IMR-90 (cell line): ENCODE measurements at regions not wholly inside any gene's neighbourhood (a gene's known extent, or its start where the extent isn't known, plus 50 kb on each side); places are given as distances from the start of the nearest gene placed in this dataset.

Experiments used
- ATAC-seq: fragments of 200-7000 bp; cut with Tn5 transposase; 2 replicates; pipeline ENCODE4 v1.9.1; 2020; ENCODE audit warnings: low read depth, mild to moderate bottlenecking, moderate library complexity
- BruUV-seq: library from RNA; stranded (reverse); fragments of 400-500 nt; replicated peaks from 2 replicates; lab custom pipeline; 2021; lab: Mats Ljungman, UMichigan
- CTCF ChIA-PET: fragments of 300-600 bp; formaldehyde crosslinking; extraction: SDS; loops from one replicate; lab custom pipeline; 2021; ENCODE audit warnings: antibody characterized with exemption; lab: Yijun Ruan, JAX
- POLR2A ChIA-PET: fragments of 300-600 bp; sonication (Branson Sonifier 250); formaldehyde crosslinking; loops from one replicate; lab custom pipeline; 2022; ENCODE audit warnings: antibody characterized with exemption; ENCODE audit not compliant: unreplicated experiment; lab: Charles Lee
- DNase-seq: peaks from one replicate; pipeline ENCODE4 v3.0.0; 2013
- H2AFZ ChIP-seq: replicated peaks from 2 replicates; pipeline ENCODE3; 2013; ENCODE audit warnings: low read length, mild to moderate bottlenecking; ENCODE audit not compliant: poor library complexity
- H2AK5ac ChIP-seq: 2 replicates; pipeline ENCODE4 v1.6.1; 2013; ENCODE audit warnings: low read depth, low read length, inconsistent platforms
- H2AK9ac ChIP-seq: replicated peaks from 2 replicates; pipeline ENCODE3; 2013; ENCODE audit warnings: mild to moderate bottlenecking, low read depth, low read length, moderate library complexity; ENCODE audit not compliant: poor library complexity
- H2BK120ac ChIP-seq: 2 replicates; pipeline ENCODE4 v1.6.1; 2013; ENCODE audit warnings: low read depth, low read length, inconsistent platforms
- H2BK15ac ChIP-seq: 3 replicates; pipeline ENCODE4 v1.6.1; 2013; ENCODE audit warnings: low read depth, low read length, inconsistent platforms
- H2BK20ac ChIP-seq: 2 replicates; pipeline ENCODE4 v1.6.1; 2013; ENCODE audit warnings: low read depth, mild to moderate bottlenecking, inconsistent platforms, low read length, moderate library complexity
- H2BK5ac ChIP-seq: 2 replicates; pipeline ENCODE4 v1.6.1; 2013; ENCODE audit warnings: mild to moderate bottlenecking, low read depth, low read length, inconsistent platforms; ENCODE audit not compliant: poor library complexity, severe bottlenecking
- H3K14ac ChIP-seq: replicated peaks from 2 replicates; pipeline ENCODE4 v1.6.1; 2013; ENCODE audit warnings: low read depth, low read length, inconsistent platforms
- H3K18ac ChIP-seq: 2 replicates; pipeline ENCODE4 v1.6.1; 2013; ENCODE audit warnings: low read depth, low read length, control low read depth
- H3K23ac ChIP-seq: 2 replicates; pipeline ENCODE4 v1.6.1; 2013; ENCODE audit warnings: low read depth, low read length, inconsistent platforms
- H3K27ac ChIP-seq: 2 replicates; pipeline ENCODE4 v1.5.1; 2013; ENCODE audit warnings: mild to moderate bottlenecking, control low read depth, low read length; ENCODE audit not compliant: insufficient read depth
- H3K27me3 ChIP-seq: 2 replicates; pipeline ENCODE4 v1.6.1; 2013; ENCODE audit warnings: low read length; ENCODE audit not compliant: control insufficient read depth, insufficient read depth
- H3K36me3 ChIP-seq: 2 replicates; pipeline ENCODE4 v1.6.1; 2013; ENCODE audit warnings: low read length, mixed read lengths; ENCODE audit not compliant: control insufficient read depth, insufficient read depth
- H3K4ac ChIP-seq: 2 replicates; pipeline ENCODE4 v1.6.1; 2013; ENCODE audit warnings: low read depth, low read length, inconsistent platforms
- H3K4me1 ChIP-seq: 2 replicates; pipeline ENCODE4 v1.6.1; 2013; ENCODE audit warnings: low read length, mixed read lengths; ENCODE audit not compliant: control insufficient read depth, insufficient read depth
- H3K4me2 ChIP-seq: 2 replicates; pipeline ENCODE4 v1.6.1; 2013; ENCODE audit warnings: low read depth, mild to moderate bottlenecking, control low read depth, low read length, moderate library complexity
- H3K4me3 ChIP-seq: 2 replicates; pipeline ENCODE4 v1.5.1; 2013; ENCODE audit warnings: low read depth, mild to moderate bottlenecking, control low read depth, low read length, moderate library complexity; ENCODE audit not compliant: insufficient read depth
- H3K56ac ChIP-seq: 2 replicates; pipeline ENCODE4 v1.6.1; 2013; ENCODE audit warnings: low read length, inconsistent platforms; ENCODE audit not compliant: insufficient read depth; ENCODE audit errors: extremely low read depth
- H3K79me1 ChIP-seq, 2 experiments: 2 replicates each; pipeline ENCODE4 v1.6.1; 2013; ENCODE audit warnings: low read length in 2 of 2, inconsistent platforms in 1 of 2, low read depth in 1 of 2
- H3K9ac ChIP-seq: 2 replicates; pipeline ENCODE4 v1.6.1; 2013; ENCODE audit warnings: low read depth, low read length, control low read depth
- H3K9me1 ChIP-seq: 2 replicates; pipeline ENCODE4 v1.6.1; 2013; ENCODE audit warnings: low read length, inconsistent platforms; ENCODE audit not compliant: insufficient read depth
- H3K9me3 ChIP-seq: 2 replicates; pipeline ENCODE4 v1.6.1; 2013; ENCODE audit warnings: low read length; ENCODE audit not compliant: control insufficient read depth, insufficient read depth
- H4K20me1 ChIP-seq: 2 replicates; pipeline ENCODE4 v1.6.1; 2013; ENCODE audit warnings: low read length, inconsistent platforms; ENCODE audit not compliant: insufficient read depth
- H4K5ac ChIP-seq: 2 replicates; pipeline ENCODE4 v1.6.1; 2013; ENCODE audit warnings: mild to moderate bottlenecking, low read depth, low read length, control low read depth
- H4K8ac ChIP-seq, 2 experiments: 2 replicates each; pipeline ENCODE4 v1.6.1; 2013; ENCODE audit warnings: low read depth in 2 of 2, low read length in 2 of 2, control low read depth in 1 of 2, inconsistent platforms in 1 of 2
- H4K91ac ChIP-seq: 2 replicates; pipeline ENCODE4 v1.6.1; 2013; ENCODE audit warnings: low read depth, low read length, inconsistent platforms; ENCODE audit not compliant: insufficient read depth
- BHLHE40 ChIP-seq: fragments of 150-350 bp; IDR thresholded peaks from 2 replicates; pipeline ENCODE4 v1.6.1; 2016; ENCODE audit warnings: mild to moderate bottlenecking, low read depth, low read length
- CEBPB ChIP-seq: IDR thresholded peaks from 2 replicates; pipeline ENCODE4 v1.6.1; 2012; ENCODE audit warnings: low read depth, low read length, improper control_type of control experiment
- CHD1 ChIP-seq: IDR thresholded peaks from 2 replicates; pipeline ENCODE4 v1.6.1; 2012; ENCODE audit warnings: low read depth, low read length, improper control_type of control experiment
- MAFK ChIP-seq: IDR thresholded peaks from 2 replicates; pipeline ENCODE4 v1.6.1; 2012; ENCODE audit warnings: low read depth, low read length, improper control_type of control experiment
- MAZ ChIP-seq: IDR thresholded peaks from 2 replicates; pipeline ENCODE4 v1.6.1; 2012; ENCODE audit warnings: low read depth, mild to moderate bottlenecking, low read length, improper control_type of control experiment, moderate library complexity, borderline replicate concordance
- MXI1 ChIP-seq: IDR thresholded peaks from 2 replicates; pipeline ENCODE4 v1.6.1; 2012; ENCODE audit warnings: low read depth, mild to moderate bottlenecking, low read length, moderate library complexity, borderline replicate concordance
- NFE2L2 ChIP-seq: fragments of 150-350 bp; IDR thresholded peaks from 2 replicates; pipeline ENCODE4 v1.6.1; 2016; ENCODE audit warnings: low read depth, mild to moderate bottlenecking, low read length
- POLR2A ChIP-seq: IDR thresholded peaks from 2 replicates; pipeline ENCODE4 v1.6.1; 2012; ENCODE audit warnings: mild to moderate bottlenecking, low read depth, low read length
- RAD21 ChIP-seq: IDR thresholded peaks from 2 replicates; pipeline ENCODE4 v1.6.1; 2012; ENCODE audit warnings: low read length, improper control_type of control experiment
- RFX5 ChIP-seq: IDR thresholded peaks from 2 replicates; pipeline ENCODE4 v1.8.0; 2012; ENCODE audit warnings: low read depth, mild to moderate bottlenecking, low read length, moderate library complexity
- SMC3 ChIP-seq: fragments of 150-350 bp; IDR thresholded peaks from 2 replicates; pipeline ENCODE4 v1.6.1; 2016; ENCODE audit warnings: low read depth, mild to moderate bottlenecking, antibody characterized with exemption, low read length, moderate library complexity
- WGBS, 2 experiments: methylation state at CpG; one replicate each; pipeline versions ENCODE4 v1.1.5 to v1.1.7; 2013; ENCODE audit warnings: missing lambda C conversion rate in 2 of 2; ENCODE audit not compliant: insufficient read length in 1 of 2; ENCODE audit errors: extremely low coverage in 2 of 2; 5-methylcytosine and 5-hydroxymethylcytosine counted together
- dilution Hi-C: fragments of 300-500 bp; cut with HindIII; formaldehyde crosslinking; loops from one replicate; pipeline ENCODE4 v1.14.3; 2018; ENCODE audit warnings: low sequenced_read_pairs; ENCODE audit not compliant: unreplicated experiment
- in situ Hi-C: fragments of 300-500 bp; cut with MboI; formaldehyde crosslinking; loops from 3 replicates; pipeline ENCODE4 v1.14.3; 2019; ENCODE audit warnings: low sequenced_read_pairs, inconsistent platforms, mixed read lengths
- intact Hi-C: fragments of 100-400 bp; cut with micrococcal nuclease; formaldehyde crosslinking; loops from 2 replicates; pipeline ENCODE4 v1.10.0; 2022
- TF ChIP-seq, protein P1 (sequence below): conservative IDR thresholded peaks from 2 replicates; pipeline ENCODE4 v1.5.1; 2012; ENCODE audit warnings: mild to moderate bottlenecking, low read depth, low read length, improper control_type of control experiment
- TF ChIP-seq, protein P2 (sequence below): fragments of 150-350 bp; IDR thresholded peaks from 2 replicates; pipeline ENCODE4 v1.6.1; 2017; ENCODE audit warnings: mild to moderate bottlenecking, antibody characterized with exemption, low read length, low read depth
- TF ChIP-seq, protein P3 (sequence below): fragments of 150-350 bp; IDR thresholded peaks from 2 replicates; pipeline ENCODE4 v1.6.1; 2016; ENCODE audit warnings: low read depth, mild to moderate bottlenecking, low read length, moderate library complexity, borderline replicate concordance

DNA sequence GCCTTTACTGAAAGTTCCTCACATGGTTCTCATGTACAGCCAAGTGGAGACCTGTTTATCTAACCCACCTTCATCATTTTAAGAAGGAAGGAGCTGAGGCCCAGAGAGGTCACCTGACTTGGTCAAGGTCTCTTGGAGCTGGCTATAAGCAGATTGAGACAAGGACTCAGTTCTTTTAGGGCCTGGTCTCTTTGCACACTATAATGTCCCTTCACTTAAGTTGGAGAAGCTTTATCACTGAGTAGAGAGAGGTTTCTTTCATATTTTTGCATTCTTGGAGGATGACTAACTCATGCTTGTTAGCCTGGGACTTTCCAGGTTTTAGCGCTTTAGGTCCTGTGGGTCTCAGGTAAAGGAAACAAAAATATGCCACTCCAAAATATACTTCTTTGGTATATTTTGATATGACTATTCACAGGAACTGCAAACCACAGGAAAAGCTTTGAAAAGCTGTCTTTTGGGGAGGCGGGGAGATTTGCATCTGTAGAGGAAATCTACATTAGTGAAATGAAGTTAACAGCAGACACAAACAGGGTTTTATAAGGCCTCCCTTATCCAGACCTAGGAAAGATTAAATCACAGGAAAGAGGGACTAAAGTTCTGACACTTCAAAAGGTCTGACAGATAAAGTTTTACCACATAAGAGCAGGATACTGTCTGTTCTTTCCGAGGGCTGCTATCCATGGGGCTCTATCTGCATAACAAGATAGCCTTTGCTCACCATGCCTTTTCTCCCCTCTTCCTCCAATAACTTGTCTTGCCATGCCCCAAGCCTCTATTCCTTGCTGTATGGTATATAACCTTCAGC is 95.8 kb upstream of the ANKRD55 start:
- no TSS peak for BruUV-seq
- peak; percentile 76 for DNase-seq

More for the DNA sequence above, 95.8 kb upstream of the ANKRD55 start:
- Histone ChIP-seq H2AK9ac (peak overlapping the region; percentile 60), H4K91ac (peak overlapping the region; percentile 88), H2BK15ac (peak overlapping the region; percentile 83; the same call in 2 of the 3 replicates), H3K4me1 (peaks cover 3% of the 10 kb centered on the region), H3K56ac (peak overlapping the region; percentile 44; the same call in 1 of the 2 replicates), H3K79me1 (no peaks in the 10 kb centered on the region), H3K27me3 (no peaks in the 10 kb centered on the region), H3K4me2 (peak overlapping the region; percentile 46; the same call in 1 of the 2 replicates), H3K4me3 (no peak overlapping the region), H2BK20ac (peak overlapping the region; percentile 92), H3K36me3 (no peaks in the 10 kb centered on the region), H3K9me1 (peaks cover 8% of the 10 kb centered on the region), H4K5ac (peak overlapping the region; percentile 91), H4K20me1 (no peaks in the 10 kb centered on the region), H2AK5ac (peak overlapping the region; percentile 83), H3K9me3 (no peaks in the 10 kb centered on the region), H3K4ac (peak overlapping the region; percentile 84), H2BK5ac (peak overlapping the region; percentile 59), H3K27ac (peak overlapping the region; percentile 17; the same call in 1 of the 2 replicates), H3K18ac (peak overlapping the region; percentile 96), H4K8ac (peak overlapping the region in 1 of 2 experiments; percentile 81; a peak in 2 of 4 replicates), H3K14ac (peak overlapping the region; percentile 78), H2AFZ (peak overlapping the region; percentile 77), H2BK120ac (peak overlapping the region; percentile 86), H3K9ac (0 out of 2 replicates have a peak overlapping the region, but pooled peaks have one; percentile 2), H3K23ac (peak overlapping the region; percentile 90; the same call in 1 of the 2 replicates)
- in situ Hi-C loops (no loop called here), dilution Hi-C loops (no loop called here), intact Hi-C loops (no loop called here)
- ATAC-seq: peak; percentile 62
- no CpG with 5 or more reads among the region's 3 CpGs for WGBS, 2 experiments
- CTCF ChIA-PET: interaction anchor here (0.7 to 0.9 kb wide), 2 partner anchors 12 to 13 kb away, joined by 3 read pairs; no protein-coding TSS in a partner anchor
- POLR2A ChIA-PET: no interaction called here
- TF ChIP-seq MAZ (no peak), CHD1 (no peak), RFX5 (no peak), NFE2L2 (no peak), SMC3 (no peak), MAFK (no peak), RAD21 (no peak), MXI1 (no peak), POLR2A (no peak), BHLHE40 (no peak), CEBPB (no peak)
- TF ChIP-seq, protein P1, sequence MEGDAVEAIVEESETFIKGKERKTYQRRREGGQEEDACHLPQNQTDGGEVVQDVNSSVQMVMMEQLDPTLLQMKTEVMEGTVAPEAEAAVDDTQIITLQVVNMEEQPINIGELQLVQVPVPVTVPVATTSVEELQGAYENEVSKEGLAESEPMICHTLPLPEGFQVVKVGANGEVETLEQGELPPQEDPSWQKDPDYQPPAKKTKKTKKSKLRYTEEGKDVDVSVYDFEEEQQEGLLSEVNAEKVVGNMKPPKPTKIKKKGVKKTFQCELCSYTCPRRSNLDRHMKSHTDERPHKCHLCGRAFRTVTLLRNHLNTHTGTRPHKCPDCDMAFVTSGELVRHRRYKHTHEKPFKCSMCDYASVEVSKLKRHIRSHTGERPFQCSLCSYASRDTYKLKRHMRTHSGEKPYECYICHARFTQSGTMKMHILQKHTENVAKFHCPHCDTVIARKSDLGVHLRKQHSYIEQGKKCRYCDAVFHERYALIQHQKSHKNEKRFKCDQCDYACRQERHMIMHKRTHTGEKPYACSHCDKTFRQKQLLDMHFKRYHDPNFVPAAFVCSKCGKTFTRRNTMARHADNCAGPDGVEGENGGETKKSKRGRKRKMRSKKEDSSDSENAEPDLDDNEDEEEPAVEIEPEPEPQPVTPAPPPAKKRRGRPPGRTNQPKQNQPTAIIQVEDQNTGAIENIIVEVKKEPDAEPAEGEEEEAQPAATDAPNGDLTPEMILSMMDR: no peak
- TF ChIP-seq, protein P2, sequence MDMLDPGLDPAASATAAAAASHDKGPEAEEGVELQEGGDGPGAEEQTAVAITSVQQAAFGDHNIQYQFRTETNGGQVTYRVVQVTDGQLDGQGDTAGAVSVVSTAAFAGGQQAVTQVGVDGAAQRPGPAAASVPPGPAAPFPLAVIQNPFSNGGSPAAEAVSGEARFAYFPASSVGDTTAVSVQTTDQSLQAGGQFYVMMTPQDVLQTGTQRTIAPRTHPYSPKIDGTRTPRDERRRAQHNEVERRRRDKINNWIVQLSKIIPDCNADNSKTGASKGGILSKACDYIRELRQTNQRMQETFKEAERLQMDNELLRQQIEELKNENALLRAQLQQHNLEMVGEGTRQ: no peak
- TF ChIP-seq, protein P3, sequence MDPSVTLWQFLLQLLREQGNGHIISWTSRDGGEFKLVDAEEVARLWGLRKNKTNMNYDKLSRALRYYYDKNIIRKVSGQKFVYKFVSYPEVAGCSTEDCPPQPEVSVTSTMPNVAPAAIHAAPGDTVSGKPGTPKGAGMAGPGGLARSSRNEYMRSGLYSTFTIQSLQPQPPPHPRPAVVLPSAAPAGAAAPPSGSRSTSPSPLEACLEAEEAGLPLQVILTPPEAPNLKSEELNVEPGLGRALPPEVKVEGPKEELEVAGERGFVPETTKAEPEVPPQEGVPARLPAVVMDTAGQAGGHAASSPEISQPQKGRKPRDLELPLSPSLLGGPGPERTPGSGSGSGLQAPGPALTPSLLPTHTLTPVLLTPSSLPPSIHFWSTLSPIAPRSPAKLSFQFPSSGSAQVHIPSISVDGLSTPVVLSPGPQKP: no peak
